CD4-positive, alpha-beta T cell (primary cell): ENCODE measurements at regions not wholly inside any gene's neighbourhood (a gene's known extent, or its start where the extent isn't known, plus 50 kb on each side); places are given as distances from the start of the nearest gene placed in this dataset.
"Not testable (repeated sequence)": the region's sequence is repeated elsewhere in the genome, so short reads cannot be mapped to it uniquely, and the experiment has no call there.

Source experiments
- ATAC-seq: fragments of 200-7000 bp; cut with Tn5 transposase; one replicate; pipeline ENCODE4 v1.10.0; 2022; ENCODE audit warnings: mild to moderate bottlenecking; ENCODE audit not compliant: poor library complexity
- CTCF ChIA-PET: fragments of 350-600 bp; sonication (Branson Sonifier 250); formaldehyde crosslinking; loops from one replicate; lab custom pipeline; 2021; ENCODE audit warnings: antibody characterized with exemption, inconsistent platforms; lab: Charles Lee
- POLR2A ChIA-PET: fragments of 350-600 bp; sonication (Branson Sonifier 250); formaldehyde crosslinking; loops from one replicate; lab custom pipeline; 2021; ENCODE audit warnings: antibody characterized with exemption, inconsistent platforms; lab: Charles Lee
- DNase-seq, 14 experiments: peaks; one replicate each; pipeline ENCODE4 v3.0.0-alpha.2; 2013 to 2020; ENCODE audit warnings: mixed read lengths in 2 of 14
- H3K27ac ChIP-seq, 2 donors: one replicate each; pipeline versions ENCODE4 v1.5.1 to v1.7.0; 2013; ENCODE audit warnings: low read length in 2 of 2, low read depth in 1 of 2, mild to moderate bottlenecking in 1 of 2
- H3K27me3 ChIP-seq, 2 experiments: 1 replicate in 1 of 2; 2 replicates in 1 of 2; pipeline versions ENCODE4 v1.6.1 to v1.7.0; 2013; ENCODE audit warnings: low read length in 2 of 2, control low read depth in 1 of 2, mild to moderate bottlenecking in 1 of 2, moderate library complexity in 1 of 2; ENCODE audit not compliant: insufficient read depth in 2 of 2, control insufficient read depth in 1 of 2
- H3K36me3 ChIP-seq: one replicate; pipeline ENCODE4 v1.6.1; 2013; ENCODE audit warnings: low read length, control low read depth; ENCODE audit not compliant: insufficient read depth
- H3K4me1 ChIP-seq: one replicate; pipeline ENCODE4 v1.6.1; 2013; ENCODE audit warnings: low read length, control low read depth; ENCODE audit not compliant: insufficient read depth
- H3K4me3 ChIP-seq: one replicate; pipeline ENCODE4 v1.5.1; 2013; ENCODE audit warnings: mild to moderate bottlenecking, low read length, moderate library complexity
- H3K9me3 ChIP-seq, 2 experiments: 1 replicate in 1 of 2; 2 replicates in 1 of 2; pipeline versions ENCODE4 v1.6.1 to v1.7.0; 2013; ENCODE audit warnings: low read length in 2 of 2, mild to moderate bottlenecking in 2 of 2, control low read depth in 1 of 2, moderate library complexity in 1 of 2; ENCODE audit not compliant: control insufficient read depth in 1 of 2, insufficient read depth in 1 of 2
- H3K27ac Mint-ChIP-seq: one replicate; pipeline ENCODE4 v1.8.0; 2020; ENCODE audit warnings: mixed read lengths
- H3K27me3 Mint-ChIP-seq: one replicate; pipeline ENCODE4 v1.8.0; 2021; ENCODE audit warnings: mixed read lengths
- H3K36me3 Mint-ChIP-seq: one replicate; pipeline ENCODE4 v1.8.0; 2021; ENCODE audit warnings: low read depth, mixed read lengths
- H3K4me1 Mint-ChIP-seq: one replicate; pipeline ENCODE4 v1.8.0; 2021; ENCODE audit warnings: low read depth, mixed read lengths
- H3K4me3 Mint-ChIP-seq: one replicate; pipeline ENCODE4 v1.8.0; 2020; ENCODE audit warnings: mild to moderate bottlenecking, mixed read lengths
- H3K9me3 Mint-ChIP-seq: one replicate; pipeline ENCODE4 v1.8.0; 2020; ENCODE audit warnings: mixed read lengths
- CTCF ChIP-seq: fragments of 200-600 bp; IDR thresholded peaks from one replicate; pipeline ENCODE4 v1.8.0; 2022; ENCODE audit warnings: antibody characterized with exemption, mild to moderate bottlenecking
- intact Hi-C, 2 experiments: fragments of 100-400 bp; cut with DNase I in 1 of 2; cut with micrococcal nuclease in 1 of 2; formaldehyde crosslinking; loops; one replicate each; pipeline versions ENCODE4 v1.15.1 to v1.9.0; 2023 to 2025; cut with DNase I, micrococcal nuclease

DNA sequence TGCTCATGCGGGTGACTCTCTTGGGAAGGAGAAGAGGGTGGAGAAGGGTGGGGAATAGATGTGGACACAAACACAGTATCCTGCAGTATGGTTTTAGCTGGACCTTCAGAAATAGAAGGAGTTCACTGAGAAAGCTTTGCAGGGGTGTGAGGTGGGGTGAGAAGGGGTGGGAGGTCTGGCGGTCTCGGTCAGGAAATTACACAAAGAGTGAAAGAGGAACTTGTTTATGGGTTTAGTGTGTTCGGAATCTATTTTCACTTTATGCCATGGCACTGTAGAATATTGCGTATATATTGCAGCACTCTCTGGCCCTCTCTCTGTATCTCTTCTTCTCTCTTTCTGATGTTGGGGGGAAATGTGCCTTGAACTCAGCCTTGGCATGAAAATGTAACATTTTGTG lies 148.2 kb upstream of the GOT2 start:
- H3K9me3 Mint-ChIP-seq: no peaks in the 10 kb centered on the region
- no peak for TF ChIP-seq CTCF
- ChIA-PET POLR2A (no interaction called here), CTCF (no interaction called here)
- H3K4me3 ChIP-seq: no peak overlapping the region
- no peaks in the 10 kb centered on the region for H3K36me3 Mint-ChIP-seq
- no peak overlapping the region for H3K4me3 Mint-ChIP-seq
- DNase-seq: peak in 3 of 14 experiments; percentile 1 to 7 (median 4)
- H3K27ac ChIP-seq: no peak overlapping the region
- H3K27me3 Mint-ChIP-seq: peaks cover 16% of the 10 kb centered on the region
- ATAC-seq: no peak
- no peaks in the 10 kb centered on the region for H3K4me1 Mint-ChIP-seq
- no peaks in the 10 kb centered on the region for H3K27me3 ChIP-seq
- no peak overlapping the region for H3K27ac Mint-ChIP-seq
- H3K36me3 ChIP-seq: no peaks in the 10 kb centered on the region
- intact Hi-C loops: no loop called here
- H3K4me1 ChIP-seq: no peaks in the 10 kb centered on the region
- peaks cover 4 to 12% of the 10 kb centered on the region in 2 experiments for H3K9me3 ChIP-seq

- H3K9me3 Mint-ChIP-seq, H3K27ac Mint-ChIP-seq, H3K27ac ChIP-seq, CTCF ChIA-PET, DNase-seq, H3K4me3 ChIP-seq, H3K27me3 ChIP-seq, H3K4me1 ChIP-seq, intact Hi-C loops, H3K36me3 Mint-ChIP-seq, H3K4me3 Mint-ChIP-seq, POLR2A ChIA-PET, ATAC-seq, H3K4me1 Mint-ChIP-seq, H3K36me3 ChIP-seq: not testable (repeated sequence)
- H3K9me3 ChIP-seq: peaks cover 4 to 12% of the 10 kb centered on the region in 2 experiments
- H3K27me3 Mint-ChIP-seq: peaks cover 21% of the 10 kb centered on the region
These were observed 144.5 kb upstream of the GOT2 start for GRCh38 chr16:58878641-58879040.

DNA sequence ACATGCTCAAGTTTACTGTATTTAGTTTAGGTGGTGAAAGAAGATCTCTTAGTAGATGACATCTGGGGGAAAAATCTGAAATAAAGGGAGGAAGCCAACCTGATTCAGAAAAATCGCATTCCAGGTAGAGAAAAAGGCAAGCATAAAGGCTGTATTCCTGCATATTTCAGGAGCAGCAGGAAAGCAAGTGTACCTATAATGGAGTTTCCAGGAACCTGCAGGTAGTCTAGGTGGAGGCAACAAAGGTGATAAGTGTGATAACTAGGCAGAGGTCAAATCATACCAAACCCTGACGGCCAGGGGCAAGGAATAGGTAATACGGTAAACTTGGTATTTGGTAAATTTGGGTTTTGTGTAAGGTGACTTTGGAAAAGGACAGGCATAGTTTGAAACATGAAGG lies 132.8 kb upstream of the GOT2 start:
- intact Hi-C loops: no loop called here
- ChIA-PET POLR2A (no interaction called here), CTCF (no interaction called here)
- Mint-ChIP-seq H3K4me1 (no peaks in the 10 kb centered on the region), H3K4me3 (no peak overlapping the region), H3K9me3 (no peaks in the 10 kb centered on the region), H3K27me3 (peaks cover 14% of the 10 kb centered on the region), H3K36me3 (no peaks in the 10 kb centered on the region), H3K27ac (no peak overlapping the region)
- Histone ChIP-seq H3K27ac (no peak overlapping the region), H3K4me3 (no peak overlapping the region), H3K27me3 (no peaks in the 10 kb centered on the region), H3K9me3 (no peaks in the 10 kb centered on the region), H3K36me3 (no peaks in the 10 kb centered on the region), H3K4me1 (no peaks in the 10 kb centered on the region)
- DNase-seq (no peak), ATAC-seq (no peak)
- TF ChIP-seq CTCF: no peak

GRCh38 chr16:58863761-58864160 lies 129.6 kb upstream of the GOT2 start:
- no peak overlapping the region for H3K27ac ChIP-seq
- no peaks in the 10 kb centered on the region for H3K4me1 ChIP-seq
- H3K27me3 Mint-ChIP-seq: peaks cover 27% of the 10 kb centered on the region
- H3K4me3 ChIP-seq: no peak overlapping the region
- H3K27me3 ChIP-seq: no peaks in the 10 kb centered on the region
- H3K36me3 Mint-ChIP-seq: no peaks in the 10 kb centered on the region
- intact Hi-C loops: no loop called here
- DNase-seq (no peak), ATAC-seq (no peak)
- no peaks in the 10 kb centered on the region for H3K36me3 ChIP-seq
- ChIA-PET CTCF (no interaction called here), POLR2A (no interaction called here)
- H3K4me1 Mint-ChIP-seq: no peaks in the 10 kb centered on the region
- TF ChIP-seq CTCF: no peak
- H3K9me3 ChIP-seq: no peaks in the 10 kb centered on the region
- H3K4me3 Mint-ChIP-seq: no peak overlapping the region
- H3K9me3 Mint-ChIP-seq: no peaks in the 10 kb centered on the region
- H3K27ac Mint-ChIP-seq: no peak overlapping the region
